Fibroblast of gingiva (primary cell): ENCODE measurements at regions not wholly inside any gene's neighbourhood (a gene's known extent, or its start where the extent isn't known, plus 50 kb on each side); places are given as distances from the start of the nearest gene placed in this dataset.
A peak's percentile ranks its signal among the peaks of the same experiment; 100 is the strongest.
"Not testable (repeated sequence)": the region's sequence is repeated elsewhere in the genome, so short reads cannot be mapped to it uniquely, and the experiment has no call there.

Source experiments
- DNase-seq: peaks from one replicate; pipeline ENCODE4 v3.0.0-alpha.2; 2011; ENCODE audit warnings: low read depth

DNA sequence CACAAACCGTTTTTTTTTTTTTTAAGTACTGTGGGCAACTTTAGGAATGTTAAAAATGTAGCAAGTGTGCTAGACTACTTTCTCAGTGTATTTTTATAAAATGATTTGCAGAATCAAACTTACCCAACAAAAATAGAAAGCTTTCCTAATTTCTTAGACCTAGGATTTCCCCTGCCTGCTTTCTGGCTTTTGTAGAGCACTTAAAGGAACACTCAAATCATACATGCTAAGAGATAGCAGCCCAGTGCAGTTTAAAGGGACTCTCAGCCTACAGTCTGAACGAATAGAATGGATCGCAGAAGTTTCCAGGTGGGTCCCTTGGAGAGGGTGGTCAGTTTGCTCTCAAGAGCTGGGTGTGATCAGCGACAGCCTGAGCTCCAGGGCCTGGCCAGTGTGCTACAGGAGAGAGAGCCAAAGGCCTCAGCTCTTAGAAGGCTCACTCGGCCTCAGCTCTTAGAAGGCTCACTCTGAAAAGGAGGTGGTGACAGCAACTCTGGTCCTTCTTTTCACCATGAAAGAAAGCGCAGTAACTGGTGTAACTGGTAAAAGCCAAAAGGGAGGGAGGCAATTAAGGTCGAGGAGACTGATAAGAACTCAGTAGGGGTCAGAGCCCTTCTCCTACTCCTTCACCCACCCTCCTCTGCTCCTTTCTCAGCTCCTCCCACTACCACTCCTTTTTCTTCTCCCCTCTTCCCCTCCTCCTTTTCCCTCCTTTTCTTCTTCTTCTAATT is 142.4 kb downstream of the ZFP64 start:
- peak; percentile 52 for DNase-seq

DNA sequence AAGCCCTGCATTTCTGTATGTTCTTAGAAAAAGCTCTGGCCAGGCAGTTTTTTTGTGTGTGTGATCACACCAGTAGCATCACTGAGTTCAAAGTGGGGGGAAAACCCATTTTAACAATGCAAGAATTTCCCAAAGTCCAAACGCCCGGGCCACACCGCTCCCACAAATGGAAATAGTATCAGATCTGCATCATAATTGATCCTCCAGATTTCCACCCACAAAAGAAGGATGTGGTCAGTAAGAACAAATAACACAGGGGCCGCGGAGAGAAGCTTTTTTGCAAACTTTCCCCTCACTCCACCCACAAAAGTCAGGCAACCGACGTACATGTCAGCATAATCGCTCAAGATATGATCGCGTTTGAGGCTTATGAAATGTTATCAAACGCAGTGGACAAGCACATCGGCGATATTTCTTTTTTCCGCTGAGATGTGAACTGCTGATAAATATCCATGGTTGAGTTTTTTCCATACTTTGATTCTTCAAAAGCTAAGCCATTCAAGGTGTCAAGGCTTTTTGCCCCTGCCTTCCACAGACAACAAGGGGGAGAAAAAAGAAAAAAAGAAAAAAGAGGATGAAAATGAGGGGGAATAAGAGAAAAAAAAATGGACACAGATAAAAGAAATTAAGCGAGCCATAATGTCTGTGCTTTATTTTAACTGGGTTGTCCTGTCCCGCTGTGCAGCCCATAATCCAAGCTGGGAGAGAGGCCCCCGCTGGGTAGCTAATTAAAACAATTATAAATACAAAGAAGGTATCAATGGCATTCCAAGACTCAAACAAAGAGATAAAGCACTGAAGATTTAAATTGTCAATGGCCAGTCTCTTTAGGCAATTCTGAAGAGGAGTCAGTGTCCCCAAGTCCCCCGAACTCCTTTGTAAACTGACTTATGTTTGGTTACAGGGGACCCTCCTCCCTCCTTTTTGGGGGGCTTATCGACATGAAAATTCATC is 143.5 kb downstream of the ZFP64 start:
- no peak for DNase-seq

DNA sequence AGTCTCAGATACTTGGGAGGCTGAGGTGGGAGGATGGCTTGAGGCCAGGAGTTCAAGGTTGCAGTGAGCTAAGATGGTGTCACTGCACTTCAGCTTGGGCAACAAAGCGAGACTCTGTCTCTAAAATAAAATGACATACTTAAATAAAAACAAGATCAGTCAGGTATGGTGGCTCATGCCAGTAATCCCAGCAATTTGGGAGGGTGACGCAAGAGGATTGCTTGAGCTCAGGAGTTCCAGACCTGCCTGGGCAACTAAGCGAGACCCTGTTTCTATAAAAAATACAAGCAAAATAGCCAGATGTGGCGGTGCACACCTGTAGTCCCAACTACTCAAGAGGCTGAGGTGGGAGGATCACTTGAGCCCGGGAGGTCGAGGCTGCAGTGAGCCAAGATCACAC is 149.6 kb downstream of the ZFP64 start:
- DNase-seq = no peak

DNA sequence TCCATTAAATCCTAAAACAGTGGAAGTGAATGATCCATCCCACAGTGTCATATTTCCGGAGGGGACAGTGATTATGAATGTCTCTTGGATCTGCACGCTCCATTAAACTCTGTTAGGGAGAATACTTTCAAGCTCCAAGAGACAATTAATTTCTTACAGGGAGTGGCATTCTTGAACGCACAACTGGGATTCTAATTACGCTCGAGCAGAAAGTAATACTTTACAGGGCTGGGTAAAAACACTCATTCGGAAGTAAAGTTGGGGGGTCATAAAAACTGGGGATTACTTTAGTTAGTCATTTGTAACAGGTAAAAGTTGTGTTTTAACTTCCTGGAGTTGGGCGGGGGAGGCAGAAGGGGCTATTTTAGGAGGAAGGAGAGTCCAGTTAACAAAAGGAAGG is 151.8 kb downstream of the ZFP64 start:
- no peak for DNase-seq

DNA sequence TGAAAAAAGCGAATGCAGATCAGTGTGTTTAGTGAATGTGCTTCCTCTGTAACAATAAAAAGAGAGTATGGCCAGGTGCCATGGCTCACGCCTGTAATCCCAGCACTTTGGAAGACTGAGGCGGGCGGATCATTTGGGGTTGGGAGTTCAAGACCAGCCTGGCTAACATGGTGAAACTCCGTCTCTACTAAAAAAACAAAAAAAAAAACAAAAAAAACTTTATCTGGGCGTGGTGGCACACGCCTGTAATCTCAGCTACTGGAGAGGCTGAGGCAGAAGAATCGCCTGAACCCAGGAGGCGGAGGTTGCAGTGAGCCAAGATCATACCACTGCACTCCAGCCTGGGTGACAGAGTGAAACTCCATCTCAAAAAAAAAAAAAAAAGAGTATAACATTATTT is 152.9 kb downstream of the ZFP64 start:
- not testable (repeated sequence) for DNase-seq

DNA sequence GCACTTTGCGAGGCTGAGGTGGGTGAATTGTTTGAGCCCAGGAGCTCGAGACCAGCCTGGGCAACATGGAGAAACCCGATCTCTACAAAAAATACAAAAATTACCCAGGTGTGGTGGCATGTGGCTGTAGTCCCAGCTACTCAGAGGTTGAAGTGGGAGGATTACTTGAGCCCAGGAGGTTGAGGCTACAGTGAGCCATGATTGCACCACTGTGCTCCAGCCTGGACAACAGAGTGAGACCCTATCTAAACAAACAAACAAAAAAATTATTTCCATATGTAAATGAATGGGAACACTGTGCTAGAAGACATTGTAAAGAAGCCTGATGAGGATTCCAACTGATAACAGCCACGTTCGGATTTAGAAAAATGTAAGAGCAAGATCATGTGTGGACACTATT is 154.2 kb downstream of the ZFP64 start:
- DNase-seq = no peak

DNA sequence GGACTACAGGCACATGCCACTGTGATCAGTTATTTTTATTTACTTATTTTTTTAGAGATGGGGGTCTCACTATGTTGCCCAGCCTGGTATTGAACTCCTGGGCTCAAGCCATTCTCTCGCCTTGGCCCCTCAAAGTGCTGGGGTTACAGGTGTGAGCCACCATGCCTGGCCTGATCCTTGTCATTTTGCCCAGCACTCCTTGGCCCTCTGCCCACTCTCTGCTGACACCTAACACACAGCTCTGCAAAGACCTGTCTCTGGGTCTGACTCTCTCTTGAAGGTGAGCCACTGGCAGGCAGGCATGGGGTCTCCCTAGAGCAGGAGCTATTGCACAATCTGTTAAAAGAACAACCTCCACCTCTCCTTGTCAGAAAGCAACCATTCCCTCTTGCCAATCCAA is 155.6 kb downstream of the ZFP64 start:
- DNase-seq = no peak

DNA sequence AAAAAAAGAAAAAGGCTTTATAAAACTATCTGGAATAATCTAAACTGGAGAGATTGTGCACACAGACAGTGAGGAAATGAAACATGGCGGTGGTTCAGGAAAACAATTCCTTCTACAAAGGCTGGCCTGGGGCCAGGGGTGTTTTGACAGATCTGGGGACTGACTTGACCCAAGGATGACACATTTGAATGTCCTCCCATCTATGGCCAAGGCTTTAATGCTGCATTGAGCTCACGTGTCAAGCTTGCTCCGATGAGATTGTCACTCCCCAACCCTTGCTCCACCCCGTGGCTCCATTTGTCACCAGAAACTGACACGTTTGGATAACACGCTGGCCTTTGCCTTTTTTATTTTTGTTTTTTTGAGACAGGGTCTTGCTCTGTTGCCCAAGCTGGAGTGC is 156.1 kb downstream of the ZFP64 start:
- DNase-seq = no peak

DNA sequence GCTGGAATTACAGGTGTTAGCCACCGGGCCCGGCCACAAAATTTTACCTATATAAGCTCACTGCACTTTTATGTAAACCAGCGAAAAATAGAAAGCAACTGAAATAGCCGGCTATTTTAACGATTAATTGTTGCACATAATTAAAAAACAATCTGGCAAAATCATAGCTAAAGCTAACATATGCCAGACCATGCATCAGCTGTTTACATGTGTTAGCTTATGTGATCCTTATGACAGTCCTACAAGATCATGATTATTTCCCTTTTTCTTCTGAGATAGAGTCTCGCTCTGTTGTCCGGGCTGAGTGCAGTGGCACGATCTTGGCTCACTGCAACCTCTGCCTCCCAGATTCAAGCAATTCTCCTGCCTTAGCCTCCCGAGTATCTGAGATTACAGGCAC is 157.0 kb downstream of the ZFP64 start:
- DNase-seq = no peak

DNA sequence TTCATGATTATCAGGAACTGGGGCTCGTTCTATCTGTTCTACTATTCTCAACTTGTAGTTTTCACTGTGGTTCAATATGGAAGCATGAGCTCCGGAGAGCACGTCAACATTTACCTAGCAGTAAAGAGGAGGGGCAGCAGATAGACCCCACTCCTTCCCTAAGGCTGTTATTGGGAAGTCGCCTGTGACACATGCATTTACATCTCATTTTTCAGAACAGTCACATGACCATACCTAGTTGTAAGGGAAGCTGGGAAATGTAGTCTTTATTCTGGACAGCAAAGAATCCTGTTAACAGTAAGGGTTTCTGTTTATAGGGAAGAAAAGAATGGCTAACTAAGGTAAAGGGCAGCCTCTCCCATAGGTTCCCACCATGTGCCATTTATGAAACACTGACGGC is 158.3 kb downstream of the ZFP64 start:
- no peak for DNase-seq

DNA sequence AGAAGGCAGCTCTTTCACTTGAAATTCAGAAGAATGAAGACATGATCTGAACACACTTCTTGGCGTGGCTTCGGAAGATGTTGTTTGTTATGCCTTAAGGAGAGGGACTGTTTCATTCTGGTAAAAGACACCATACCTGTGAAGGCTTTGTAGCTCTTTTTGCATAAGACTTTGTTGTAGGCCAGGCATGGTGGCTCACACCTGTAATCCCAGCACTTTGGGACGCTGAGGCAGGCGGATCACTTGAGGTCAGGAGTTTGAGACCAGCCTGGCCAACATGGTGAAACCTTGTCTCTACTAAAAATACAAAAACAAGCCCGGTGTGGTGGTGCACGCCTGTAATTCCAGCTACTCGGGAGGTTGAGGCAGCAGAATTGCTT is 159.3 kb downstream of the ZFP64 start:
- DNase-seq = not testable (repeated sequence)

DNA sequence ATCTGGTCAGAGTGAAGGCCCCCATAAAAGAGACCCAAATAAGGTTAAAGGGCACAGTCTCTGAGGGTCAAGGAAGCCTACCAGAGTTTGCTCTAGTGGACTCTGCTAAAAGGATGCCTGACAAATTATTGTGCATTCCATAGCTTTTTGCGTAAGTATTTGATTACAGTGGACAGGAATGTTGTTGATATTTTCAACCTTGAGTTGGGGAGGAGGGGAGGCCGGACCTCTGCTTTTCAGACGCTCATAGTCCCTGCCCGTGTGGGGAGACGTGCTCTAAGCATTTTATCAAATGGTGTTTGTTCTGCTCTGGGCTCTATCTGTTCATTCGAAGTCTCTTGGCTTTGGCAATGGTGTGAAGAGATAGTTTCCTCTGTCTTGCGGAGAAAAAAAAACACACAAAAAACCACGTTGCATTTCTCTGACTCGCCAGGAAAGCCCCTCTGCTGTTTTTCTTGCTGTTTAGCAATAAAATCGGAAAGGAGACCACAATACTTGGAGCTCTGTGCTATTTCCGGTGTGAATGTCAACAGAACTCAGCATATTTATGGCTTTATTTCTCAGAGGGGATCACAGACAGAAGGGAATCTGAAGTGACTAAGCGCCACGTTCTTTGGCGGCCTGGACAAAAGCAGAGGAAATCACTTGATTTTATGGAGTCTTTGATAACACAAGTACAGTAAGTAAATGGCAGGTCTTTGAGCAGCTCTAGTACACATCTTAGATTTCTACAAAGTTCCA is 159.8 kb downstream of the ZFP64 start:
- peak; percentile 67 for DNase-seq

DNA sequence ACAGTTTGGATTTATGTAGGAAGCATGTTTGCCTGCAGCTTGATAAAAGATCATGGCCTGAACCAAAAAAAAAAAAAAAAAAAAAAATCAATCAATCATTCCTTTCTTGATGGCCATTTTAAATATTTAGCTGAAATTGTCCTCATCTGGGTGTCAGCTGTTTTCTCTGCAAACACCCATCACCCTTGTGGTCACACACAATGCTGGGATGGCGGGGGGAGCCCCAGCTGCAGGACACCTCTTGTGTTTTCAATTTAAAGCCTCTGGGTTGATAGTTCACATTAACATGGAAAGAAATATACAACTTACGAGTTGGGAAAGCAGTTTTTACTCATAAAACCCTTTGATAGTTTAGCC is 160.4 kb downstream of the ZFP64 start:
- DNase-seq = peak; percentile 33

DNA sequence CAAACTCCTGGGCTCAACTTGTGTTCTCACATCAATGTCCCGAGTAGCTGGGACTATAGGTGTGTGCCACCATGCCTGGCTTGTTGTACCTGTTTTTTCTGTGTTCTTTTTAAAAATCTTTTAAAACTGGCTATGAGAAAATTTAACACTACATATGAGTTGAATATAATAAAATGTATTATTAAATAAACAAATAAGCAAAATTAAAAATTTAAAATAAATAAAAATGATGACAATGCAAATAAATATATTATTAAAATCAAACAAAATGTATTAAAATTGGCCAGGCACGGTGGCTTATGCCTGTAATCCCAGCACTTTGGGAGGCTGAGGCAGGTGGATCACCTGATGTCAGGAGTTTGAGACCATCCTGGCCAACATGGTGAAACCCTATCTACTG is 162.4 kb downstream of the ZFP64 start:
- not testable (repeated sequence) for DNase-seq

DNA sequence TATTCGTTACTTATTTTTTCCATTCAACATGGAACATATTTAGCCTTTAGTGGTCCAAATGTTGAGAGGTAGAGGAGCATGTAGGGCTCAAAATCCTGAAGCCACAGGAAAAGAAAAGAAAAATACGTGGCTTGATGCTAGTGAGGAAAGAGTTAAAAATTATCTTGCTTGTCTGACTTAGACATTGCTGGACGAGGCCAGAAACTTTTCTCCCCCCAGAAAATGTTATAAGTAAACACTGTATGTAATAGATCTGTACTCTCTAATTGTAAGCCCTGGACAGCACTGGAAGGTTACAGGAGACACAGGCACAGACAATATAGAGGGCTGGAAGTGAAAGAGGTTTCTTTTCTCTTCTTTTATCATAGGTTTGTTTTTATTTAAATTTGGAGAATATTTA is 165.6 kb downstream of the ZFP64 start:
- DNase-seq = peak; percentile 4

DNA sequence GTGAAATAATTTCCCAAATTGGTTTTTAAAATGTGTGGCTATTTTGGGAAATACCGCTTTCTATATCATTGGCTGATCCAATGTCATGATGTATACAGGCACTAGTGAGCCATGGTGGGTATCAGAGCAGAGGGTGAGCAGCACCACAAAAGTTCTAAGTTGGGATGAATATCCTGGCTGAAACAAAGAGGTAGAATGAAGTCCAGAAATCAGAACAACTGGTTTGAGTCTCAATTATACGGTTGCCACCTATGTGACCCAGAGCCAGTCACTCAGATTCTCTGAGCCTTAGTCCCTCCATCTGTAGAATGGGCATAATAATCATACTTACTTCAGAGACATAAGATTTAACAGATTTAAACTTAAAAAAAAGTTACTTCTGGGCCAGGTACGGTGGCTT is 172.3 kb downstream of the ZFP64 start:
- DNase-seq = no peak

DNA sequence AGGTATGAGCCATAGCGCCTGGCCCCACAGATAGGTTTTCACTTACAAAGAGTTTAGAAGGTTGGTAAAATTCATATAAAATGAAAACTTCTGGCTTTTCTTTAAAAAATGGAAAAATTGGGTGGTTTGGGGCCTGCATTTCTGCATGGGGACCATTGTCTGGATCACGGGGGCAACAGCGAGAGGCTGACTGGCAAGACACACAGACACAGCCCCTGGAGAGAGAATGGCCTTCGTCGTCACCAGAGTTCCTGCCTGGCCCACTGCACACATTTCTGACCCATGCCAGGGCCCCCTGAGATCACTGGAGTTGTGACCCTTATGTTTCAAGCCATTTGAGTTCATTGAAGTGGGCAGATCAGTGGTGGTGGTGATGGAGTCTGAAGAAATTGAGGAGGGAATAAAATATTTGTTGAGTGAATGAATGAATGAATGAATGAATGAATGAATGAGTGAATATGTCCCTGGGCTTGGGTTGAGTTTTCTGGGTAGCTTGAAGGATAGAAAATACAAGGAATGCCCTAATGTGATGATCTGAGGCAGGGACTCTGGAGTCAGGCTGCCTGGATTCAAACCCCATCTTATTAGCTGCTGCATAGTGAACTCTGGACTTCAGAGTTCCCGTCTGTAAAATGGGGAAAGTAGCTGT is 173.8 kb downstream of the ZFP64 start:
- DNase-seq = no peak

DNA sequence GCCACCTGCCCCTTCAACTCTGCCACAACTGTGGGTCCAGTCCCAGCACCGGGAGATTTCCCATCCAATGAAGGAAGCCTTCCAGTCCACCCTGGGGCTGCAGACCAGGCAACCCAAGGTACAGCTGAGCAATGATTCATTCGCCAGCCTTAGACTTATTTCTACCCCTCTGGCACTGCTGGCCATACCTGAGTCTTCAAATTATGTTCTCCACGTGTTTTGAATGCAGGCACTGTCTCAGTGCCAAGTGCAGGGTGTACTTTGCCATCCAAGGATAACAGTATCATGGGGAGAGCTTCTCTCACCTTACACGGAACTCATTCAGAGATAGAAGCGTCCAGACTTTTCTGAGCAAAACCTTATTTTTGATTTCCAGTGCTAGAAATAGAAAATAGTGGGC is 175.6 kb downstream of the ZFP64 start:
- no peak for DNase-seq

DNA sequence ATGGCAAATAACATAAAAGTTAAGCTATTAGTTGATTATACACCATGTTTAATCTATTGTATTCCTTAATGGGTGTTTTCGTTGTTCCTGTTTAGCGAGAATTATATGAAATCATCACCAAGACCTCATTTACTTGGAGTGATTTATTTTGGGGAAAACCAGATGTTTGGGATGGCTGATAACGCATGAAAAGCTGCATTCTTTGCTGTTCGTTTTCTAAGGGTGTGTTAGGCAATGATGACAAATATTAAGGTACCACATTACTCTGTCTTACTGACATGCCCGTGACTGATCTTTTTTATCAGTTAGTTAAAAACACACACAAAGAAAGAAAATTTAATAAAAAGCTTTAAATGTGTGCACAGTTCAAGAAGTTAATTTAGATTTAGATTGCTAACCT is 176.4 kb downstream of the ZFP64 start:
- no peak for DNase-seq

DNA sequence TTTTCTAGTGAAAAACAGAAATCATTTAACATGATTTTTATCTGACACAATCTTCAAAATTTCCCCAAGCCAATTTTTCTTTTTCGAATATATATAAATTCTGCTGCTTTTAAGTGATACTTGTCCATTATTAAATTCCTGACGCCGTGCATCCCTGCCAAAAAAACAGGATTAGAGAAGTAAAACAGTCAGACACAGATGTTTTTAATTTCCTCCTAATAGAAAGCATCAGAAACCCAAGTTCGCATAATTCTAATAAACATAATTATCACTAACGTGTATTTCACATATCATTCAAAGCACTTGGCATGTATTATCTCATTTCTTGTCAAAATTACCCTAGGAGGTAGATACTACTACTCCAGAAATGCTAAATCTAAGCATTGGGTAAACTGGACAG is 179.5 kb downstream of the ZFP64 start:
- DNase-seq = no peak

DNA sequence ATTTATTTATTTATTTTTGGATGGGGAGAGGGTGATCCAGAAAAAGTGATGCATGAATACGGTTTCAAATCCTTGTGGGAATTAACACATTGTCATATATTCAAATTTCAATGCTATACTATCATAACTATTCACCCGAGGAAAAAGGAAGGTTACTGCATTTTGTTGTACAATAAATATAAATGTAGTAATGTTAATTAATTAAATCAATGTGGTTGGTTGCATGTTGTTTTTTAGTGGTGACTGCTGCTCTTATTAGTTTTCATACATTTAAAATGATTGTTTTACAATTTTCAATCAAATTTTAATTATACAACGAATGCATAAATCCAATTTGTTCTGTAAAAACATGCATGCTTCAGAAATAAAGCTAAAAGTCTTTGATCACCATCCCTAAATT is 180.5 kb downstream of the ZFP64 start:
- no peak for DNase-seq

DNA sequence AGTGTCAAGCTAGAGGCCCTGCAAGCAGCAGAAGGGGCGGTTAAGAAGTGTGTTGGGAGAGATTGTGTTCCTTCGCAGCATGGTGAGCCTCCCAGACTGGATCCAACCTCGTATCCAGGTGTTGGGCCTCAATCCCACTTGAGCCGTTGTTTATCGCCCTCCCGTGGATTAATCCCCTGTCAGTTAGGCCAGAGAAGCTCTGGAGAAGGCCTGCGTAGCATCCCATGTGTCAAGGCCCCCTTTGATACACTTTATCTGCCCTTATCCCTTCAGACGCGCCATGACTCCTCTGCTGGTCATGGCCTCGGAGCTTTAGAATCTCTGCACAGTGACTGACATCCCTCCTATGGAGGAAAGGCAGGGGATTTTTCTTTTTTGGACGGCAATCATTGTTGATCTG is 181.0 kb downstream of the ZFP64 start:
- no peak for DNase-seq
